NCI-H1417 treated with DMSO at 0.1 percent for 48 hours (cell line): ENCODE measurements at regions not wholly inside any gene's neighbourhood (a gene's known extent, or its start where the extent isn't known, plus 50 kb on each side); places are given as distances from the start of the nearest gene placed in this dataset.

Experiments used
- DNase-seq: peaks from one replicate; lab custom pipeline; 2025; lab: John Stamatoyannopoulos, UW

DNA sequence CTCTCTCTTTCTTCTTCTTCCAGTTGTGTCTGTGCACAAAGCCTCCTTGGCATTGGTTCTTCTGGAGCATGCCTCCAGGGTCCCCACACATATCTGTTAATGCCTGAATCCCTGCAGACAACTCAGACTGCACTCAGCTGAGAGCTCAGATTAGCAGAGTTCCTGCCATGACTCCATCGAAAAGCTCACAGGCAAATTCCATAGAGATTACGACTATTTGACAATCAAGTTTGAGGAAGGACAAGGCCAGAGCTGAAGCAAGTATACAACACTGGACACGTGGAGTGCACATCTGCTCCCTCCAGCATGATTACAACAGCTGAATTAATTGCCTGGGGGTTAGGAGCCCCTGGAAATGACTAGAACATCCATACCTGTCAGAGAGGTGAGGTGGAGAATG is 190.7 kb downstream of the INSIG2 start:
- no peak for DNase-seq

GRCh38 chr2:118278046-118278445 is 189.8 kb downstream of the INSIG2 start:
- DNase-seq: no peak

DNA sequence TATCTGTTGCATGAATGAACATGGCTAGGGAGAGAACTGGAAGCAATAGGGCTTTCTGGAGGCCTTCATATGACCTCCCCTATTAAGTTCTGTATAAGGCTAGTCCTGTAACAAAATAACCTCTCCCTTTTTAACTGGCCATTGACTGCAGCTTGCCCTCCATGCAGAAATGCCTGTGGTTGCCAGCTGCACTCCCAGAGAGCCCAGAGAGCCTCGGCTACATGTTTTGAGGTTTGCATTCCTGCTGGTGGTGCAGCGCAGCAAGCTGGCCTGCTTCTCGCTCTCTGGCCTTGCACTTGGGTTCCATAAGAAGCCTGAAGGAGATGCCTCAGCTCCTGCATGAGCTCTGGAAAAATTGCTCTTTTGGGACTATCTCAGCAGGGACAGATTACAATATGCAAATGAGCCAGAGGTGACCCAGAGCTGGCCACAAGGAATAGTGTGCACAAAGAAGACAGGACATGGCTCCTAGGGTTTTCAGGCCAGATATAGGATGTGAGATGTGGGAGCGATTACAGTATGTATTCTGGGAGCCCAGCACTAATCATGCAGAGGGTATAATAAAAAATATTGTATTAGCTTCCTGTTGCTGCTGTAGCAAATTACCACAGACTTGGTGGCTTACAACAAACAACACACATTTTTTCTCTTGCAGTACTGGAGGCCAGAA is 186.7 kb downstream of the INSIG2 start:
- DNase-seq: no peak

- no peak for DNase-seq
These were observed 184.1 kb downstream of the INSIG2 start for GRCh38 chr2:118272391-118272790.

- DNase-seq: no peak
These were observed 181.3 kb downstream of the INSIG2 start for GRCh38 chr2:118269408-118270051.

DNA sequence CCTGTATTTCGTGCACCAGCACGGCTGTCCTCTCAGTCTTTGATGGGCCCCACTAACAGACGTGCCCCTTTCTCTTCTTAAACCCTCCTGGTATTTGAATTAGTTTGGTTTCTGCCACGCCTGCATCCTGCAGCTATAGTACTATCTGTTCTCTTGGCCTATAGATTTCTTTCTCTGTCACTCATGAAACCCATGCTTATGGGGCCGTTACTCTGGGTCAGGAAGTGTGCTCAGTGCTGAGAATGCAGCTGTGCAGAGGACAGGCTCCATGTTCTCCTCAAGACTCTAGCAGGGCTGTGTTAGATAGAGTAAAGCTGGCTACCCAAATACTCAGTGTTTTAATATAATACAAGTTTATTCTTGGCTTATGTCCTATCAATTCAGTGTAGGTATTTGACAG is 180.0 kb downstream of the INSIG2 start:
- DNase-seq: no peak

DNA sequence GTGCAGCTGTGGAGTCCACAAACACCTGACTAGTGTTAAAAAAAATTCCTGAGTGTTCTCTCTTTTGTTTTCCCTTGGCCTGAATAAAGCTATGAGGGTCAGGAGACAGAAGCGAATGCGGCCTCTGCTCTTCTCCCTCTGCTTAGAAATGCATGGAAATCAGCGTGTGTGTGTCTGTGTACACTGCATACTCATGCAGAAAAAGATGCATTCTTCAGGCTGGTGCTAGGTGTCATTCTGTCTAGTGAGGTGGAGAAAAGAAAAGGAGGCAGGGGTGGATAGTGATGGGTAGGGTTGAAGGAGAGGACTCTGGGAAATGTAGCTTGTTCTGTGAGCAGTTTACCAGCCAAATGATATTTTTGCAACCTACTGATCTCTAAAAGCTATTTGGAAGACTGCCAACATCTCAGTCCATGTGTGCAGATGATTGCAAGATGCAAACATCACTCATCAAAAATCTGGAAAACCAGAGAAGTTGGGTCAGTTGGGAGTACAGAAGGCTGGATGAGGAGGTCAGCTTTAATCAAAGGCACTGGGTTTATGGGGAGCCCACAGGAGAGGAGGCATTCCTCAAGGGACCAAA is 177.7 kb downstream of the INSIG2 start:
- no peak for DNase-seq

DNA sequence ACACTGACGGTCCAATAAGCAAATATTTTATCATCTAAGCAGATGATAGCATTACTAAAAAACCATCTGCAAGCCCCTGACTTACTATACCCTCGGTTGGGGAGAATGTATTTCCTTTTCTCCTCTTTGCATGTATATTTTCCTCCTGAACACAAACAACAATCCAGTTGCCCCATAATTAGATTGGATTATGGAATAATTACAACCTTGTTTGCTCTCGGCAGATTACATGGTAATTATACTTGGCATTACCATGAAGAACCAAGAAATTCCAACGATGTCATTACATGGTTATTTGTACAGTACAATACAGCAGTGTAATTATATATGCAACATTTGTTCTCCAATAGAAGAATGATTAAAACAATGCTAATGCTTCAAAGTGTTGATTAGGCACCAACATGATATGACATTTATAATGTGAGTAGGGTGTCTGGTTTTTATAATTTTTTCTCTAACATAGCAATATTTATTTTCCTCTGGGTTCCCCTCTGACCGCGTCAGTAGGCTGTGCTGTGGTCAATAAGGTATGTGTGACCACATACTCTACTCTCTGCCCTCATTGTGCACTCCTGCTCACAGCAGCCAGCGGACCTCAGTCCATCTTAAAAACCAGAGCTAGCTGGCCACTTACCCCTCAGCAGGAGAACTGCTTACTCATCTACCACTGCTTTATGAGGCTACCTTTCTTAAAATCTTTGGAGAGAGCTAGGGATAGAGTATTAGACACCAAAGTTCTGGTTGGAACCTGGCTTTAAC is 176.1 kb downstream of the INSIG2 start:
- no peak for DNase-seq

DNA sequence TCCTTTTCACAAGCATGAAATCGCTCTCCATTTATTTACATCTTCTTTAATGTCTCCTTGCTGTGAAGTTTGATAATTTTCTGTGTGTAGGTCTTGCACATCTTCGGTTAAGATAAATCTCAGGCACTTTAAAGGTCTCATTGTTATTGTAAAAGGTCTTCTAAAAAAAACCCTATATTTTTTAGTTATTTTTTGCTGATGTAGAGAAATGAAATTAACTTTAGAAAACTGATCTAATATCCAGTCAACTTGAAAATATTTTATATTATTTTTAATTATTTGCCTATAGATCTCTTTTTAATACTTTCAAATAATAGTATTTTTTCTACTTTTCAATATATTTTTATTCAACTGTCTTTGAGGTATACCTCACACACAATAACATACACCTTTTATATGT is 169.4 kb downstream of the INSIG2 start:
- no peak for DNase-seq

- no peak for DNase-seq
These were observed 167.6 kb downstream of the INSIG2 start for GRCh38 chr2:118255771-118256372.

- no peak for DNase-seq
These were observed 167.0 kb downstream of the INSIG2 start for GRCh38 chr2:118255301-118255700.

- DNase-seq: no peak
These were observed 165.8 kb downstream of the INSIG2 start for GRCh38 chr2:118254116-118254515.

DNA sequence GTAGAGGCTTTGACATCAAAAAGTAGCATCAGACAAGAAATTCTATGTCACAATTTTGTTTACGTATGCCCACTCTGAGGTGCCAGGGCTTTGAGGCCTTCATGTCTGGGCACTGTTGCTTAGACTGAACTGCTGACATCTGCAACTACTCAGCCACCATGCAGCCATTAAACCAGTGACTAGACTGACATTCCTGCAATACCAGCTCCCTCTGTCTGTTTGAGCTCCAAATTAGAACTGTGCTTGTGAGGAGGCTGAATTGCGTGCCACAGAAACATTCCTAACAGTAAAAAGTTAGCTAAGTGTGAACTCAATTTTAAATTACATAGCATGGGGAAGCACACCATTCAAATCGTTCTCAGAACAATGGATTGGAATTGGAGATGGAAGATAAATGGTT is 163.2 kb downstream of the INSIG2 start:
- DNase-seq: no peak

- DNase-seq: no peak
These were observed 162.2 kb downstream of the INSIG2 start for GRCh38 chr2:118250463-118250862.

GRCh38 chr2:118250001-118250400 is 161.7 kb downstream of the INSIG2 start:
- DNase-seq: no peak

GRCh38 chr2:118249531-118249930 is 161.3 kb downstream of the INSIG2 start:
- no peak for DNase-seq

- no peak for DNase-seq
These were observed 158.5 kb downstream of the INSIG2 start for GRCh38 chr2:118246726-118247125.

DNA sequence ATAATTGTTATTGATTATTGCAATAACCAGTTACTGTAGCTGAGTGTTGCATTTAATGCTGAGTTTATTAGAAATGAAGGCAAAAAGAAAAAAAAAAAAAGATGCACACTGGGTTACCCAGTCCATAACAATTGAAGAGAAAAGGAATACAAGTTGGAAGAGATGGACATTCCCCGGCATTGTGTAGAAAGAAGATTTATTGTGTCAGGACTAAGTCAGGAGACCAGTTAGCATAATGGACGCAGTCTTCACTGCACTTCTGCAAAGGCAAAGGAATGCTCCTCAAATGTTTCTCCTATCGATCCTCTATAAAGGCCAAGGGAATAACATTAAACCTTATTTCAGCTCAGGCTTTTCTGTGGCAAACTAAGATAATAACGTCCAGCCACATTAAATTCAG is 157.8 kb downstream of the INSIG2 start:
- DNase-seq: no peak

- no peak for DNase-seq
These were observed 156.4 kb downstream of the INSIG2 start for GRCh38 chr2:118244686-118245085.

GRCh38 chr2:118243031-118243430 is 154.8 kb downstream of the INSIG2 start:
- no peak for DNase-seq

GRCh38 chr2:118242216-118242615 is 153.9 kb downstream of the INSIG2 start:
- DNase-seq: no peak

DNA sequence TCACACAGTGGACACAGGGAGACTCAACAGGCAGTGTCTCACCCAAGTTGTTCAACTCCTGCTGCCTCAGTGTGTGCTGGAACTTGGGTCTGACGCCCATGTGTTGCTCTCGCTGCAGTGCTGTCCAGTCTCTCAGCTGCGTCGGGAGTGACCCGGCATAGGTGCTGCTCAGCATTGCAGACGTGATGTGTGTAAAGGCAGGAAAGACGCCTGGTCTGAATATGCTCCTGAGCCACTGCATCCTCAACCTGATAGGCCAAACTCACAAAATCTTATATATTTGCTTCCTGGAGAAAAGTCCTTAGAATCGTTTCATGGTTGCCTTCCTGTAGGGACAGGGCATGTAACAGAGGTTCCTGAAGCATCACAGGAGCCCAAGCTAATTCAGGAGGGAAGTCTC is 152.9 kb downstream of the INSIG2 start:
- no peak for DNase-seq

DNA sequence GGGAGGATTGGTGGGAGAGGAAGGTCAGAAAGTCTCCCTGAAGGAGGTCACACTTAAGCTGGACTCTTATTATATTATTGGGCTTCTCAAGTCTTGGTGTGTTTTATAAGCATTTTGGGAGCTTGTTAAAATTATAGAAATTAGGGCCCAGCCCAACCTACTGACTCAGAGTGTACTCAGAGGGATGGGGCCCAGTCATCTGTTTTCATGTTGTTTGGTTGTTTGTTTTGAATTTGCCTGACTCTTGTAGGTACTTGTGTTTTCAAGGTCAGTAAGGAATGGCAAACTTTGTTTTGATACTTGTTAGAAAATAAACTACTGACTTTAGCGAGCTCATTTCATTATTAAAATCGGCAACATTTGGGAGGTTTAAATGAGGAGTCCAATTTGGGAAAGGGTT is 152.0 kb downstream of the INSIG2 start:
- no peak for DNase-seq
